ENCODE measurements at regions not wholly inside any gene's neighbourhood (a gene's known extent, or its start where the extent isn't known, plus 50 kb on each side); places are given as distances from the start of the nearest gene placed in this dataset.

DNA sequence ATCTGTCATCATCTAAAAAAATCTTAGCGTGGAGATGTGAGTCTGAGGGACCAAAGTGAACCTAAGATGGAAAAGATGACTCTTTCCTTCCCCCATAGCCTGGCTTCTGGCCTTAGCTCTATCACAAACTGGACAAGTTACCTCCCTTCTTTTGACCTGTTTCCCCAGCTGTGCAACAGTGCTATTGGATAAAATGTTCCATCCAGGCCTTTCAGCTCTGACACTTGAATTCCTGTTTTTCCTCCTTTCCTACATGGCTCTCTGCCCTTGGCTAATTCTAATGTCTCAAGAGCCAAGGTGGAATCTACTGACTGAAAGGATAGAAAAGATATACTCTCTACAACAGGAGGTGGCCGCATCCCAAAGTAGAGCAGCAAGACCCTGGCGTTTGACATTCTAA is 84.5 kb upstream of the ARHGEF9 start:
- TF ChIP-seq, protein P1, sequence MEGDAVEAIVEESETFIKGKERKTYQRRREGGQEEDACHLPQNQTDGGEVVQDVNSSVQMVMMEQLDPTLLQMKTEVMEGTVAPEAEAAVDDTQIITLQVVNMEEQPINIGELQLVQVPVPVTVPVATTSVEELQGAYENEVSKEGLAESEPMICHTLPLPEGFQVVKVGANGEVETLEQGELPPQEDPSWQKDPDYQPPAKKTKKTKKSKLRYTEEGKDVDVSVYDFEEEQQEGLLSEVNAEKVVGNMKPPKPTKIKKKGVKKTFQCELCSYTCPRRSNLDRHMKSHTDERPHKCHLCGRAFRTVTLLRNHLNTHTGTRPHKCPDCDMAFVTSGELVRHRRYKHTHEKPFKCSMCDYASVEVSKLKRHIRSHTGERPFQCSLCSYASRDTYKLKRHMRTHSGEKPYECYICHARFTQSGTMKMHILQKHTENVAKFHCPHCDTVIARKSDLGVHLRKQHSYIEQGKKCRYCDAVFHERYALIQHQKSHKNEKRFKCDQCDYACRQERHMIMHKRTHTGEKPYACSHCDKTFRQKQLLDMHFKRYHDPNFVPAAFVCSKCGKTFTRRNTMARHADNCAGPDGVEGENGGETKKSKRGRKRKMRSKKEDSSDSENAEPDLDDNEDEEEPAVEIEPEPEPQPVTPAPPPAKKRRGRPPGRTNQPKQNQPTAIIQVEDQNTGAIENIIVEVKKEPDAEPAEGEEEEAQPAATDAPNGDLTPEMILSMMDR (IDR thresholded peaks at IDR 0.05), result no peak

DNA sequence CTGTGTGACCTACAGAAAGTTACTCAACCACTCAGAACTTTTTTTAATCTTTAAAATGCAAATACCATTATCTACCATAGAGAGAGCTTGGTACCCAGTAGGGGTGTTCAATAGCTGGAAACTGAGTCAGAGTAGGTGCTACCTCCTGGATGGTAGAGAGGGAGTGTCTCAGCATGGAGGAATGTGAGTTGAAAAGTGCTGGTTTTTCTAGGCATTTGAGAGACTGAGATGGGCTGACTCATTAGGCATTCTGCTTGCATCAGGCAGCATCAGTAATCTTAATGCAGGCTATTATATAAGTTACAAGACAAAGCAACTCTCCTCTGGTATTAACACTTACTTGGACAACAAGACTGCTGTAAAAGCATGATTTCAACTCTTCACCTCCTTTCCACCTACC is 70.9 kb upstream of the ARHGEF9 start:
- H3K36me3 ChIP-seq, result no peaks in the 10 kb centered on the region
- no peak for FAIRE-seq
- no peak overlapping the region for H3K4me3 ChIP-seq
- H3K27me3 ChIP-seq, result no peaks in the 10 kb centered on the region
- no peak overlapping the region for H3K27ac ChIP-seq
- H3K4me1 ChIP-seq, result no peaks in the 10 kb centered on the region
- intact Hi-C loops (cut with DNase I), result no loop called here
- TF ChIP-seq, protein P1 (IDR thresholded peaks at IDR 0.05), result no peak
- ATAC-seq, result no peak
- no peak for DNase-seq
- H3K9me3 ChIP-seq, result no peaks in the 10 kb centered on the region

More for the DNA sequence above, 84.5 kb upstream of the ARHGEF9 start:
- H3K27me3 ChIP-seq, result no peaks in the 10 kb centered on the region
- H3K36me3 ChIP-seq, result no peaks in the 10 kb centered on the region
- no peak for ATAC-seq
- no peak for DNase-seq
- 59 to 80% methylated on average over 3 of the region's 3 CpGs for WGBS, 2 donors
- no peaks in the 10 kb centered on the region for H3K9me3 ChIP-seq
- H3K4me1 ChIP-seq, result no peaks in the 10 kb centered on the region
- H3K4me3 ChIP-seq, result no peak overlapping the region
- no peak overlapping the region for H3K27ac ChIP-seq
- no peak for FAIRE-seq
- intact Hi-C loops (cut with DNase I), result no loop called here

DNA sequence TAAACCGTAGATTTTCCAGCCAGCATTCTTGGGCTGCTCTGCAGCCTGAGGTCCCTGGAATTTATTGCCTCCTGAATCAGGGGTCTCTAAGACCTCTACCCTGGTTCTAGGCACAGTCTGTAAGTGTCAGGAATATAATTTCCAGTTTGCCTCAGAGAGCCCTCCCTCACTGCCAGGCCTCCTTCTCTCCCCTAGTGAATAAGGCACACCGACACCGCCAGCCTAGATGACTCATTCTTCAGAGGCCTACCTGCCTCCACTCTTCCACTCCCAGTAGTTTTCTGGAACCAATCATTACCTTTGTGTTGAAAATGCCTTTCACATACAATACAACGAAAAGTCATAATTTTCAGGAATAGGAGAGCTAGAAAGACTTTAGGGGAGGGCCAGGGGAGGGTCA is 50.3 kb upstream of the ARHGEF9 start:
- Histone ChIP-seq H3K4me3 (no peak overlapping the region), H3K9me3 (no peaks in the 10 kb centered on the region), H3K4me1 (no peaks in the 10 kb centered on the region), H3K36me3 (no peaks in the 10 kb centered on the region), H3K27me3 (no peaks in the 10 kb centered on the region), H3K27ac (no peak overlapping the region)
- FAIRE-seq, result no peak
- 75 to 83% methylated on average over 4 of the region's 4 CpGs for WGBS, 2 donors
- no peak for DNase-seq
- intact Hi-C loops (cut with DNase I), result no loop called here
- ATAC-seq, result no peak
- TF ChIP-seq, protein P1 (IDR thresholded peaks at IDR 0.05), result no peak

Data from pancreas (tissue), 10 donors.